ELR (cell line): ENCODE measurements at regions not wholly inside any gene's neighbourhood (a gene's known extent, or its start where the extent isn't known, plus 50 kb on each side); places are given as distances from the start of the nearest gene placed in this dataset.
"Not testable (repeated sequence)": the region's sequence is repeated elsewhere in the genome, so short reads cannot be mapped to it uniquely, and the experiment has no call there.

ENCODE experiments used
- DNase-seq: peaks from one replicate; pipeline ENCODE4 v3.0.0-alpha.2; 2015; ENCODE audit warnings: low read depth

GRCh38 chr10:60569681-60570080 lies 180.0 kb upstream of the ANK3 start:
- DNase-seq: no peak

- DNase-seq: no peak
These were observed 176.4 kb upstream of the ANK3 start for GRCh38 chr10:60566096-60566495.

DNA sequence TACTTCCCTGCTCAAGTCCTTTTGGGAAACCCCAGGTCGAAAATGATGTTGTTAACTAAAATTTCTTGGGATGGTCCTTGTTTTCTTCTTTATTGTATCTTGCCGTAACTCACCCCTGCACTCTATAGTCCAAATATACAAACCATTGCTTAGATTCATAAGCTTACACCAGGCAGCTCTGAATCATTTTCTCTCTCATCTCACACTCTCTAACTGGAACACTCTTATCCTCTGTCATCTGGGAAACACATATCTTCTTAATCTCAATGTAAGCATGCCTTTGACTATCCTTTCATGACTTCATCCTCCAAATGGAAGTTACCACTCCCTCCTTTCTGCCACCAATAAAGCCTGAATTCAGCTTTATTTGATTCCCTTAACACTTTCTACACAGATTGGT lies 175.8 kb upstream of the ANK3 start:
- DNase-seq: no peak

GRCh38 chr10:60564475-60564874 lies 174.8 kb upstream of the ANK3 start:
- DNase-seq: no peak

GRCh38 chr10:60560451-60560850 lies 170.8 kb upstream of the ANK3 start:
- no peak for DNase-seq

GRCh38 chr10:60555700-60556099 lies 166.0 kb upstream of the ANK3 start:
- no peak for DNase-seq

DNA sequence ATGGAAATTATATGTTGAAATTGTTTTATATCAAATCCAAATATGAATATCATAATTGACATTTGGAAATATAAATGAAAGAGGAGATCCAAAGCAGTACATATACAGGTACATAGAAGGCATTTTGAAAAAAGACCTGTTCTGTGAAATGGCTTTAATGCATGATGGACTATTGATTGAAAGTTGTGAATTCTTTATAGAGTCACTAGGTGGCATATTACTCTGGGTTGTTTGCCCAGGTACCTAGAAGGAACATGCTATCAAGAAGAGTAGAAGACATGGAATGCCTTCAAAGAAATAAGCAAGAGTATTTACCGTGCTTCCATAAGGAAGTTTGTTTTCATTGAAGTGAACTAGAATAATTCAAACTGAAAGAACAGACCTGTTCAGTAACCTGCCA lies 160.0 kb upstream of the ANK3 start:
- peak; percentile 45 for DNase-seq

DNA sequence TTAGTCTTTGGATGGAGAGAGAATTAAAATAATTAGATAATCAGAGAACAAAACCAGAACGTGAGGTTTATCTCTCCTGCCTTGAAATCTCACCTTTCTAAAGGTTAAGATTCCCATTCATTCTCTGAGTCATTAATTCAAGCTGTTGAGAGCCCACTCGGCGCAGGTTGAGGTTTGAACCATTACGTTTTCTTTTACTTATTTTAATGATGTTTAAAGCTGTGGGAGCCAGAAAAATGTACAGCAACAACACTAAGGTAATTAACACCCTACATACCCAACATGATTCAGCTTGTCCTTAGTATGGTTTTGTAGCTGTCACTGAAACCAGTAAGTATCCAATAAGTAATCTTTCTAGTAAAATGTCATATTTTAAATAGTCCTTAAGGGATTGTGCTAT lies 153.0 kb upstream of the ANK3 start:
- no peak for DNase-seq

DNA sequence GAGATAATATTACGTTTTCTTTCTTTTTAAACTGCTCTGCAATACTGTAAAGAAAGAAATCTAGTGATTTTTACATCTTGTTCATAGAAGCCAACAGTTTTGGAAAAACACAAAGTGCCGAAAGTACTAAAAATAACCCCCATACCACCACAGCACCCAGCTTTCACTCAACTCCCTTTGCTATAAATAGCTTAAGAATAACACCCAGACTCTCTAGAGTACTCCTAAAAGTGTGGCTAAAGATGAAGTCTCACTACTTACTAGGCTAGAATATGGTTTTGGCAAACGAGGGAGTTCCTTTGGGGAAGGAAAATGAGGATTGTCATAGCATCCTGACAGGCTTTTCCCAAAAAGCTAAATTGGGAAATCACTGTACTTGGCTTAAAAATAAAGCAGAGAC lies 151.8 kb upstream of the ANK3 start:
- no peak for DNase-seq

DNA sequence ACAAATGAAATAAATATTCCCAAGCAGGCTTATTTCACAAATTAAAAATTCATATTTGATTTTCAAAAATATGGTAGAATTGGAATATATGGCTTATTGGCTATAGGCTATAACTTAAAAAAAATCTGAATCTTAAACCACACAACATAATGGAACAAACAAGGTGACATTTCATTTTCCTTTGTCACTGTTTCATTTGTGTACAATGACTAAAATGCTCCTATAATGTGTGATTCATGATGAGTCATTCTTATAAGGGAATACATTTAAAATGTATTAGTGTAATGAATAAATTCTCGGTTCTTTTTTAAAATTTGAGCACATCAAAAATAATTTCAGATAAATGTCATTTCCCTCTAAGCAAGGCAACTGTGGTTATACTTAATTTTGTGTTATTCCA lies 148.0 kb upstream of the ANK3 start:
- DNase-seq: peak; percentile 45

DNA sequence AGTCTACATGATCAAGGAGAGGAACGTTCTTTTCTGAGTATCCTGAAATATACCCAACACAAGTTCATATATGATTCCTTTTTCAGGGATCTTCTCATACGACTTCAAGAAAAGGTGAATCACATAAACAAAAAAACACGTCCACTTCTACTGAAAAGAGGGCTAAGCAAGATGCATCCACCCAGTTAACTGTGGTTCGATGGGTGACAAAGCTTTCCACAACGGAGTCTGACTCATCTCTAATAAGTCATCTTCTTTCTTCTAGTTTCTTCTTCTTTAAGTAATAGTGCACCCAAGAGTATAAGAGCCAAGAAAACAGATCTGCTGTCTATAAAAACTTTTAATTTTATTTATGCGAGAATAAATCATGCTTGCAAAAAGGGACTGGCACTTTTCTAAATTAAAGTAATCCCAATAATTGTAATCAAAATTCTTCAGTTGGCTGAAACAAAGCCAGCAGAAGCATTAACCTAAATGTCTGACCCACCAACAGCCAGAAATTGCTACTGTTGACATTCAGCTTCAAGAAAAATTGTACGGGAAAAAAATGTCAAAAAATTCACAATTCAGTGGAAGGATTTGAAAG lies 146.9 kb upstream of the ANK3 start:
- DNase-seq: peak; percentile 67

GRCh38 chr10:60535427-60535826 lies 145.8 kb upstream of the ANK3 start:
- no peak for DNase-seq

GRCh38 chr10:60534761-60535389 lies 145.2 kb upstream of the ANK3 start:
- DNase-seq: no peak

GRCh38 chr10:60532696-60533468 lies 143.2 kb upstream of the ANK3 start:
- no peak for DNase-seq

DNA sequence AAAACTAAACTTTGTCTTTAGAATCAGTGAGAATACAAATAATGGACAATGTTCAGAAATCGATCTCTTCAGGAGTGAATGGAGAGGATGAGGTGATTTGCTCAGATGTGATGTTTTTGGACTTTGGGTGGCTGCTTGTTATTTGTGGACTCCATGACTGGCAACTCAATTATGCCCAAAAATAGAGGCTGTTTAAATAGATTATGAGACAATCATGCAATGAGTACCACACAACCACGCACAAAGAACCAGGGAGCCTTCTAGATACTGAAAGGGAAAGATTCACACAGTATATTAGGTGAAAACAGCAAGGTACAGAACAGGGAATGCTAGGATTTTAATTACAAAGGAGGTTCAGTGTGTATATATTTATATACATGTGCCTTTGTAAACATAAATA lies 141.3 kb upstream of the ANK3 start:
- no peak for DNase-seq

DNA sequence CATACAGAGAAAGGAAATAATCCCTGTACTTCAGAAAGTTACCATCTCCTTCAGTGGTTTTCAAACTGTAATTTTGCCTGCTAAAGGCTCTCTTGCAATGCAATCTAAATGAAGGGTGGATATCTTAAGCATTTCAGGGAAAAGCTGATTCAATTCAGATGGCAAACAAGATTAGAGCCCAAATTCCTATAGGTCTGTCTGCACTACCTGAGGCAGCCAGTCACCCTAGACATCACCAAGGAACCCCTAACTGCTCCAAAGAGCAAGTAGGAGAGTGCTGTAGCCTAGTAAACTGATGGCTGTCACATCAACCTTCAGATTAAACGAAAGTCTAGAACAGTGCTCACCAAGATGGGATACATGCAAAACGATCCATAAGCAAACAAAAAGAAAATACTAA lies 138.0 kb upstream of the ANK3 start:
- DNase-seq: no peak

DNA sequence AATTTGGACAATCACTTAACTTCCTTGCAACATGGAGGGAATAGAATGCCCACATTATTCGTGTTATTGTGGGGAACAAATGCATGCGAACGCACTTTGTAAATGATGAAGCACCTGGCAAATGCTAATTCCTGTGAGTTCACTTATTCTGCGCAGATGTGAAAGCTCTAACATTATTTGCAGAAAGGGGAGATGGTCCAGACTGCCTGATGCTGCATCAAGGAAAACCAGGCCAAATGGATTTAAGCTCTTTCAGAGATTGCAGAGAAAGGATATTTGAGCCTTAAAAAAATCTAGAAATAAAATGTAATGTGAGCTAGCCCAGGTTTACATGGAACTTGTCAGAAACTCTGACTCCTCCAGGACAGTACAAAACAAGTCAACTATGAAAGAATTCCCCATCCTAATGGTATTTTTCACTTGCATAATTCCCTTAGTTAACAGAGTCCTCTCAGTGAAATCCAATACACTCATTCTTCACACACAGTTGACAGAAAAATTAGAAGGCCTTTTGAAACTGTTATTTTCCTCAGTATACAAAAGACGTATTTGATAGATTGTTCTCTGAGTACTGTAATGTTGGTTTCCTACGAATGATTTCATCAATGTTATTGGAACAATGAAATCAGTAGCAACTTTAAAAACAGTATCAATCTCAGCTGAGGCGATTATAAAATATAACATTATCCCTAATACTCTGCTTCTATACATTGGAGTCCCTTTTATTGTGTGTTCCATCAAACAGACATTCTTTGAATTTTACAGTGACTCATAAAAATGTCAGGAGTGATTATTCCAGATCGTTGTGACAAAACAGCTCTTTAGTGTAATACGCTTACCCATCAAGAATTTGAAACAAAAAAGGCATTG lies 136.3 kb upstream of the ANK3 start:
- DNase-seq: no peak

DNA sequence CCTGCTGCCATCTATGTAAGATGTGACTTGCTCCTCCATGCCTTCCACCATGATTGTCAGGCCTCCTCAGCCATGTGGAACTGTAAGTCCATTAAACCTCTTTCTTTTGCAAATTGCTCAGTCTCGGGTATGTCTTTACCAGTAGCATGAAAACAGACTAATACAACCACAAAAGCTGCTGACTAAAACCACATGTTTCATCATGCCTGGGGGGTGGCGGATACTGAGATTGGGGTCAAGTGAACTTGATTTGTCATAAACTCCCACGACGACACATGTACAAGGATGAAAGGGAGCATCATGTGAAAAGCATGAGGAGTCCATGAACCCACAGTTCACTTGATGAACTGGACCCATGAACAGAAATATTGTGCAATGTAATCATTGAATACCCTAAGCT lies 134.9 kb upstream of the ANK3 start:
- DNase-seq: peak; percentile 52

DNA sequence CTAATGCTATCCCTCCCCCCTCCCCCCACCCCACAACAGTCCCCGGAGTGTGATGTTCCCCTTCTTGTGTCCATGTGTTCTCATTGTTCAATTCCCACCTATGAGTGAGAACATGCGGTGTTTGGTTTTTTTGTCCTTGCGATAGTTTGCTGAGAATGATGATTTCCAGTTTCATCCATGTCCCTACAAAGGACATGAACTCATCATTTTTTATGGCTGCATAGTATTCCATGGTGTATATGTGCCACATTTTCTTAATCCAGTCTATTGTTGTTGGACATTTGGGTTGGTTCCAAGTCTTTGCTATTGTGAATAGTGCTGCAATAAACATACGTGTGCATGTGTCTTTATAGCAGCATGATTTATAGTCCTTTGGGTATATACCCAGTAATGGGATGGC lies 133.7 kb upstream of the ANK3 start:
- DNase-seq: not testable (repeated sequence)

- no peak for DNase-seq
These were observed 132.9 kb upstream of the ANK3 start for GRCh38 chr10:60522617-60523016.

DNA sequence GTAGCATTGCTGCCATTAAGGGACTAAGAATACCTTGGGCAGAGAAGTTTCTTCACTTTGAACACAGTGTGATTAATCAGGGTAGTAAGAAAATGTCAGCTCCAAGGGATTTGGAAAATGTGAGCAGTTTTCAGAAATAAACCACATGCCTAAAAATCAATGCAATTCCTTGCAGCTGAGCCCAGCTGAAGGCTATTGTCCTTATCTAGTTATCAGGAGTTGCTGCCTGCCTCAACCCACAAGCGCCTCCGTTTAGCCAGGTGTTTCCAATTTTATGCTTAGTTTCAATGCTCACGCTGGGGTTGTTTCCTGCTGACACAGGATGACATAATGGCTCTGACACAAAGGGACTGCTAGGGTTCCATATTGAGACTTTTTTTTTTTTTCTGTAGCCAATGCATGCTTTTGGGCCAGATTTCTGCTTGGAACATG lies 132.3 kb upstream of the ANK3 start:
- peak; percentile 16 for DNase-seq

DNA sequence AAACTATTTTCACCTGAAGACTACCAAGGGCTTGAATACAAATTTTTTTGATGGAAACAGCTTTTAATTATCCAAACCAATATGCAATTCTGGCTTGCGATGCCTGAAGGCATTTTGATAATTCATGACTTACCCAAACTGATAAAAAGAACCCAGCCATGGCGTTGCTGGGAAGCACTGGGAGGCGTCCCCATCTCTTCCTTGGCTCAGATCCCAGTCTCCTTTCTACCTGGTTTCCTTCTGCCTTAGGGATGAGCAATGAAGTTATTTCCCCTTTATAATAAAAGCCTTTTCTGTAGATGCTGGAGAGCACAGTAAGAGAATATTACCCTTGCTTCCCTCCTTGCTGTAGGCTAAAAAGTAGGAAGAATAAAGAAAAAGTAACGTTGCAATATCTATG lies 129.1 kb upstream of the ANK3 start:
- DNase-seq: no peak

GRCh38 chr10:60517805-60518204 lies 128.1 kb upstream of the ANK3 start:
- DNase-seq: peak; percentile 5
